CD4-positive, alpha-beta T cell treated with Interferon alpha-2 for 1 hour (primary cell): ENCODE measurements at regions not wholly inside any gene's neighbourhood (a gene's known extent, or its start where the extent isn't known, plus 50 kb on each side); places are given as distances from the start of the nearest gene placed in this dataset.

Experiments
- DNase-seq, 2 donors: peaks; one replicate each; pipeline ENCODE4 v3.0.0-alpha.2; 2020 to 2022

DNA sequence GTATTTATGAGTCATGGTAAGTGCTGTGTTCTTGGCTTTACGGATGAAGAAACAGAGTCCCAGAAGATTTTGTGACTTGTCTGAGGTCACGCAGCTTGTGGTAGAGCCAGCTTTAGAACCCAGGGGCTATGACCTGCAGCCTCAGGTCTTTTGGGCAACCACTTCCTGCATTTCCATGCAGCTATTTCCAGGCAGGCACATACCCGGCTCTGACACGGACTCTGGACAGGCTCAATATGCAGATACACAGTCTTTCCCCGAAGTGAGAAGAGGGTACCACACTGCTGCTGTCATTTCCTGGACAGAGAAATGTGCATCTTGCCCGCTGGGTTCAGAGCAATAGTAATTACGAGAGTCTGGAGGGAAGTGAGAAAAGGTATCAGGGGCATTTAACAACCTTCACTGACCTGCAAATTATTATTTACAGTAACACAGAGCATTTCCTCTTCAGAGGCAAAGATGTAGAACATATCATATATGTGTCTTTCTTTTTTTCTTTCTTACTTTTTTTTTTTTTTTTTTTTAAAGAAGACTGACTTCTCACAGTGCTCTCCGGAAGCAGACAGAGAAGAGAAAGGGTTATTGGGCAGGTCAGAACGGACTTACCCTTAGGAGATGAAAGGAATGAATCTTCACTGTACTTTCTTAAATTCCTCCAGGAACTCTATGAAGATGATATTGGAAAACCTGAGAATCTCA, 185.1 kb downstream of the CLIC5 start:
- DNase-seq: peak; percentile 44 to 64

DNA sequence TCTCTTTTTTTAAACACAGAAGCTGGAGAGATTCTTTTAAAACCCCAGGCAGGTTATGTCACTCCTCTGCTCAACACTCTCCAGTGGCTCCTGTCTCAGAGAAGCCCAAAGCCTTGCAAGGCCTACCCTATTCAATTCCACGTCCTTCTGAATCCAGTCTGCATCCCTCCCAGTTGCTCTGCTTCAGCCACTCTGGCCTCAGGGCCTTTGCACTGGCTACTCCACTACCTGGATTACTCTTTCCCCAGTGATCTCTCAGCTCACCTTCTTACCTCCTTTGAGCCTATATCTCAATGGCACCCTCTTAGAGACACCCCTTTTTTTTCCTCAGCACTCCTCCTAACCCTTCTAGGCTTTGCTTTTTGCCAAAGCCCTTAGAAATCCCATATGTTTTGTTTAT, 185.8 kb downstream of the CLIC5 start:
- DNase-seq: no peak

DNA sequence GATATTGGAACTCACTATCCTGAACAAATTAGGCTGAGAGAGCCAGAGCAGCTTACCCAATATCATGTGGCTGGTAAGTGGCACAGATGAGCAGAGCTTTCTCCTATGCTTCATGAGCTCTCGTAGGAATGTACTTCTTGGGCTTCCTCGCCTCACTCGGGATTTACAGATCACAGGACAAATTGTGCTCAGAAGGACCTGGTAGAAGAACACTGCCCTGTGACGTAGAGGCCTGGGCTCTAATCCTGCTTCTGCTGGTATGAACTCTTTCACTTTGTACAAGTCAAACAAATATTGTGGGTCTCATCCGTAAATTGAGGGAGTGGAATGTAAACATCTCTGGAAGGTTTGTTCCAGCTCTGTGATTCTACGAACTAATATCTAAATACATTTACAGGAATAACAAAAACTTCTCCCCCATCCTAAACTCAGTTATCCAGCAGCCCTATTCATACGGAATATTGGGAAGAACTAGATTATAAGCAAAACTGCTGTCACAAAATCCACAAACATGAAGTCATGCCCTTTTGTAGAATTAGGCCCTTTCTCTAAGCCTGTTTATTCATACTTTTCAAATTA, 187.6 kb downstream of the CLIC5 start:
- DNase-seq: no peak

DNA sequence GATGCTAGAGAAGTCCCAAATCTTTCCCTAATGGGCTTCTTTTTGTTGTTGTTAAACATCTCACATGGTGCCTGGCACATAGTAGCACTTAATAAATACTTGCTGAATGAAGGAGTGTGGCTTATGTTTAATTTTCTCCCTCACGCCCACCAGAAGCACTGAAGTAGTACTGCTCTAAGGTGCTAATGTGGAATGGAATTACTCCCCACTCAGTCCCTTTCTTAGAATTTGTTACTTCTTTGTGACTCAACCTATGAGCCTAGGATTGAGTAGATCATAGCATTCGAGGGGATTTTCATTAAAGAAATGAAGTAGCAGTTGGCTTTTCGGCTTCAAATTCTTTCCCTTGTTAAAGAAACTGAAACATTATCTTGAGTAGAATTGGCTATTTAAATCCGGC, 192.8 kb downstream of the CLIC5 start:
- no peak for DNase-seq

DNA sequence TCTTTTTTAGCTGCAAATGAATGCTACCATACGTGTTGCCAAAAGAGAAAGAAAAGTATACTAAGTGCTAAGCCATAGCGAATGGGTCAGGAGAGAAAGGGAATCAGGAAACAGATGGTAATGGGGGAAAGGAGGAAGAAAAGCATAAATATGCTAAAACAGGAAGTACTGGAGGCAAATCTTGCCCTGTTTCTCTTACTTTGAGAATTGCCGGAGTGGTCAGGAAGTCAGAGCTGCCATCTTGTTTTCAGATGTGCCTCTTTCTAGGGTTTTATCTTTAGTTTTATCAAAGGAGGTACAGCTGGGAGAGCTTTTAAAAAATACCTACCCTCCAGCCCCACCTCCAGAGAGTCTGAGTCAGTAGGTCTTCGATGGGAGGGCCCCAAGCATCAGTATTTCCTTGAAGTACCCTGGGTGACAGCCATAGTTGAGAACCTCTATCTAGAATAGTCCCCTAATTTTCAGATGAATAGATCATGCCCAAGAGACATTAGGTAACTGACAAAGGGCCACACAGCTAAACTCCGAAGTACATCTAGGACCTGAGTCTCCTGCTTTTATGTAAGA, 193.3 kb downstream of the CLIC5 start:
- no peak for DNase-seq

DNA sequence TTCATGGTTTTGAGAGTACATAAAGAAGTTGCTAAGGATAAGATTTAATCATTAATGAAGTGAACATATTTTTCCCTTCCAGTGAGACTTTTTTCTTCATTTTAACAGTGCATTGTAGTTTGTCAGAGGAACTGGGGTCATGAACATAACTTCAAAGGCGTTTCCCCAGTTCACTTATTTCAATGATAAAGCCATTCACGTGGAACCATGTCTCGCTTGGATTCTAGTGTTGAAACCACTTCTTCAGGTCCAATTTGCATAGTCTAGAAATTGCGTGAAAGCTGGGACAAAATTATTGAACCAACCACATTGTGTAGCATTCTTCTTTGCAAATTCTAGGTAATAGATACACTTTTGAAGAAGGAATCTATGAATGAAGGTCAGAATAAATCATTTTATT, 197.0 kb downstream of the CLIC5 start:
- no peak for DNase-seq

DNA sequence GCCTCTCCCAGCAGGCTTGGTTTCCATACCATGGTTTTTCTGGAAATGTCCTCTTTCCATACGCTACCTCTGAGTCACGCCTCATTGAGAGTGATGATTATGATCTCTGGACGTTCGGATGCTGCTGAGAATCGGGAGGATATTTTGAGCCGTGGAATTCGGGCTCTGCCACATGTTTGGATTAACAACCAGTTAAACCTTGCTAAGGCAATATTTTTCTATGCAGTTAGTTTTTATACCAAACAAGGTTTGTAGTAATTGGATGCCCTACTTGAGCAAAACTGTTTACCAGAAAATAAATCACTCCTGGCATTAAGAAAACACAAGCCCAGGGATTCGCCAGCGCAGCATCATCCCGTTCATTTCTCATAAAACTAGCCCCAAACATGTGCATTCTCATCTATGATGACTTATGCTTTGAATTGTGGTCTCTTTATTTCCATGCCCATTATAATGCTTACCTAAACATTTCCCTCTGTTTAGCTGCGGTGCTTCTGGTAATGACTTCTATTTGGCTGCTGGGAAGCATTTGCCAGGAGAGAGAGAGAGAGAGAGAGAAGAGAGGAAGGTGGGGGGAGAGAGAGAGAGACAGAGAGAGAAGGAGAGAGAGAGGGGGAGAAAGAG, 198.9 kb downstream of the CLIC5 start:
- DNase-seq: no peak

DNA sequence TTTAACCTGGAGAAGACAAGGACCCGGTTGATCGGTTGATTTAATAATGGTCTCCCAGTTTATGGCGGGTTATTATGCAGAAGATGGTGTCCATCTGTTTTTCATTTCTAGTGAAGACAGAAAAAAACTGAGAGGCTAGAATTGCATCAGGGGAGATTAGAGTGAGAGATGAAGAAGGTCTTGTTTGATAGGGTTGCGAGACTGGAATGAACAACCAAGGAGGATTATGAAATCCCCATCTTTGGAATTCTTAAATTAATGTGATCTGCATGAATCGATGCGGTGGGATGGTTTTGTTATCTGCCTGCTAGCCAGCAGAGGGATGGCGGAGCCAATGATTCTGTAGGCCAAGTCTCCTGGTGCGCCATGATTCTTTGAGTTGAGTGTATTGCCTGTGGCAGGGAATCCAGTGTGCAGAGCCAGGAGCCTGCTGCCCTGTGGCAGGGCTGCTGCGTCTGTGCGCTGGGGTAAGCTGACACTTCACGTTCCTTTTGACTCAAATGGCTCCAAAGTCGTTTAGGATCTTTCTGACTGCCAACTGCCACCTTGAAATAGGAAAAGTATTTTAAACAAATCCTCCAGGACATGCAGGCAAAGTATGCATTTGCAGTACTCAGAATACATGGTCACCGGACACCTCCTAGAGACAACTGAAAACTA, 200.1 kb downstream of the CLIC5 start:
- no peak for DNase-seq

DNA sequence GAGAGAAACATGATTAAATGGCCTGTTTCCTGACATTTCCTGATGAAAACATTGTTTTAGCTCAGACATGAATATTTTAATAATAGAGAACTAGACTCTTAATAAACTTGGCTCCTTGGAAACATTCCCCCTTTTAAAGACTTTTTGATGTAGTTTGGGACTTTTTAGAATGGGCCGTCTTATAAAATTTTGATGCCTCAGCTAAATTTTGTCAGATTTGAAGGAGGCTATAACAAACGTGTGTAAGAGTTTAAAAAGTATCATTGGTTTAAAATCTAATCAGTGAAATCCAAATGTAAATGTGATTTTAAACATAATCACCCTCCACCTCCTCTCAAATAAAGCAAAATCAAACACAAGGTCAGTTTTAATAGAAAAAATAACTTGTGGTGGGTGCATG, 200.9 kb downstream of the CLIC5 start:
- no peak for DNase-seq

DNA sequence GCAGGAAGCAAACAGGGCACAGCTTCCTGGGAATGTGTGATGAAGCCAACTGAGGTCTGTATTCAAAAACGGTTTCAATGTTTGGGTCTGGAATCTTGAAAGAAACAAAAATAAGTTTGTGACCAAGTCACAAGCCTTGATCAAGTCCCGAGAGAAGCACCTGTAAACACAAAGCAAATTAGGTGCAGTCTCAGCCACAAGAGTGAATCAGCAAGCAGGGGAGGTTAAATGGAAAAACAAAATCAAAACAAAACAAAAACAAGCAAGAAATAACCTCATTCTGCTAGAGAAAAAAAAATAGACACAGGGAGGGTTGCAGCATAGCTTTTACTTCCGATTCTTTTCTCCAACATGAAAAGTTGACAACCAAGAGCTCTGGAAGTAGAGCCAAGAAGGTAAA, 201.7 kb downstream of the CLIC5 start:
- no peak for DNase-seq

DNA sequence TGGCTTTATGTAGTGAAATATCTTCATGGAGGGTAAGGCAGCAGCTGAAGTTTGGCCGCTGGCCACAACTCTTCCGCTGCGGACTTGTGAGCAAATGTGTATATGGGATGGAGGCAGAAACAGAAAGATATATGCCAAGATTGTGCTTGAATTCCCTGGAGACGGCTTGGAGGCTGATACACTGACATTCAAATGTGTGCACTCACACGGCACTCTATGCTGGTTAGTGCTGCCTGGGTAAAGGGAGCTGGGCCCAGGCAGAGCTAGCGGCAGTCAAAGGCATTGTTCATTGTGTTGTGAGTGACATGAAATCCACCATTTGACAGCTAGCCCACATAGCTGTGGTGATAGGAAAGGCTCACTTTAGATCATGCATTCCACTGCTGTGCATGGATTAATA, 202.7 kb downstream of the CLIC5 start:
- no peak for DNase-seq

DNA sequence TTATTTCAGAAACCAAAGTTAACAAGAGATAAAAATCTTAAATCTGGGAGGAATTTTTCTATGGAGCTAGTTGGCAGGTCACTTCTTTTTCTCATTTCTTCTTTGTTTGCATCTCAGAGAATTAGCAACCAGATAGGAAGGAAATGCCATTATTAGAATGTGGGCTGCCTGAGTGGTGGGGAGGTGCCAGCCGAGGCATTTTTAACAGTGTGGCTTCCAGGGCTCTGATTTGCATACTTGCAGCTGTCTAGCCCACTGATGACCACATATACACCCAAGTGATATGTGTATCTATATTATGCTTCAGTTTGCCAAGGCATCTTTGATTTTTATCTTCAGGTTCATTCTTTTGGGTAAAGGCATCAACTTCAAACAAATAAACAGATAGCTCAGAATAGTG, 206.7 kb downstream of the CLIC5 start:
- no peak for DNase-seq

DNA sequence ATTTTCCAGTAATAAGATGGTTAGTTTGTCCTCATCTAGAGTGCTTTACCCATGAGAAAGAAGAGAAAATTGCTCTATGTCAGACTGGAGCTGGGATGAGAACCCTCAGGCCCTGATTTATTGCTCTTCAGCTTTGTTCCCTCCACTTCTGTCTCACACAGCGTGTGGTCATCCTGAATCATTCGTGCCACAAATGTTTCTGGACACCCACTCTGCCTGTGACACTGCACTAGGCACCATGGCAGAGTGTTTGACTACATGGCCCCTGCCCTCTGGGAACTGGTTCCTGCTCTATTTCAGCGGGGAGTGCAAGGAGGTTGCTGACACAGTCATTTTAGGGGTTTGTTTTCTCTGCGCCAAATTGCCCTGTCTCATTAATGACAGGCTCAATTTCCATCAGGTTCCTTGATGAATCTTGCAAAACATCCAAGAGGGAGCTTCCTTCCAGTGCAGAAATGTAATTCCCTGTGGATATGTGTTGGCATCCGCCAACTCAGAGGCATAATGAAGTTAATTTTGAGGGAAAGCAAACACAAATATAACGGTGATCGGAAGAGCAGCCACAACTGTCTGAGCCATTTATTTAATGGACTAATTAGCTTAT, 207.5 kb downstream of the CLIC5 start:
- DNase-seq: no peak

DNA sequence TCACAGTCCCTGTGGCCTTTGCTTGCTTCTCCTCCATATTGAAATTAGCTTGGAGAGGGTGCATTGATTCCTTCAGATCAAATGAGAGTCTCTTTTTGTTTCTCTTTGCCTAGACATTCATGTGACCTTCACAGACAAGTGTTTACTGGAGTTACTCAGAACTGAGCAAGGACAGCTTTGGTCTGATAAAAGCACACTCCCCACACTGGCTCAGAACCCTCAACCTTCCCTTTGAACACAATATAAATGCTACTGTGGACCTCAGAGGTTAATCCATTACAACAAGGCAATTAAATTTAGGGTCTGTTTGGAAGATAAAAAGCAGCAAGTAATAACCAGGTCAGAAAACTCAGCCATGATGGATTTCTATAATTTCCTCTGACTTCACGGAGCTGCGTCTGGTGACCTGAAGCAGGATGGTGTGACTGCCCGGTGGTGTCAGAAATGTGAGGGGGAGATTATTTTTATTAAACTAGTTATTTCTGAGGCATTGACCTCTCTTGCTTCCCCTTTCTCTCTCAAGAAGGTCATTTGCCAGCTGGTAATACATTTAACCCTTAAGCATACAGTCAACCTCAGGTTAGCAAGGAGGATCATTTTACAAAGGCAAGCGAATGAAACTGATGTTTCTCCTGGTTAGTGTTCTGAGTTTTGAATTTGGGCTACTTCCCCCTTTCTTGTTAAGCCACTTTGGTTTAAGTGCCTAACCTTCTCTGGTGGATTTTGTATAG, 208.2 kb downstream of the CLIC5 start:
- DNase-seq: no peak

DNA sequence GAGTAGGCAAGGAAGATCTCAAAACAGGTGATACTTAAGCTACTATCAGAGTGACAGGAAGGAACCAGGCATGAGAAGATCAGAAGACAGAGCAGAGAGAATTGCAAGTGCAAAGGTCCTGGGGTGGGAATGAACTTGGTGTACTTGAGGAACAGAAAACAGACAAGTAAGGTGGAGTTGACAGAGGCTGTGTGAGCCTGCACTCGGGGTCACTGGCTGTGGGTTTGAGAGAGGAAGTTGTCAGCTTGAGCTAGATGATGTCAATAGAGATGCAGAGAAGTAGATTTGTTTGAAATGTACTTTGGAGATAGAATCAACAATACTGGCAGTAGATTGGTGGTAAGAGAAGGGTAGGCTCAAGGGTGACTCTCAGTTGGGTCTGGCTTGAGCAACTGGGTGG, 209.5 kb downstream of the CLIC5 start:
- DNase-seq: no peak

DNA sequence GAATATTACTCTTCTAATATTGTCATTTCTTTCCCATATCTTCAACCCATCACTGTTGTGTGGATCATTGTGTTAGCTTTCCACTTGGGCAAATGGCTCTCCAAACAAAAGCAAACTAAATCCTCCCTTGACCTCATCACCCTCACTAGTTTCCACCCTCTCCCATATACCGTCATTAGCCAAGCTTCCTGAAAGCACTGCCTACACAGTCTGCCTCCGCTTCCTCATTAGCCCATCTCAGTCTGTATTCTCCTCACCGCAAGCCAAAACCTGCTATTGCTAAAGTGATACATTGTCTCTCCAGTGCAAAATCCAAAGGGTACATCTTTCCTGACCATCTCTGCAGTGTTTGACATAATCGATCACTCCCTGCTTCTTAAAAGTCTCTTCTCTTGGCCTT, 212.6 kb downstream of the CLIC5 start:
- no peak for DNase-seq

DNA sequence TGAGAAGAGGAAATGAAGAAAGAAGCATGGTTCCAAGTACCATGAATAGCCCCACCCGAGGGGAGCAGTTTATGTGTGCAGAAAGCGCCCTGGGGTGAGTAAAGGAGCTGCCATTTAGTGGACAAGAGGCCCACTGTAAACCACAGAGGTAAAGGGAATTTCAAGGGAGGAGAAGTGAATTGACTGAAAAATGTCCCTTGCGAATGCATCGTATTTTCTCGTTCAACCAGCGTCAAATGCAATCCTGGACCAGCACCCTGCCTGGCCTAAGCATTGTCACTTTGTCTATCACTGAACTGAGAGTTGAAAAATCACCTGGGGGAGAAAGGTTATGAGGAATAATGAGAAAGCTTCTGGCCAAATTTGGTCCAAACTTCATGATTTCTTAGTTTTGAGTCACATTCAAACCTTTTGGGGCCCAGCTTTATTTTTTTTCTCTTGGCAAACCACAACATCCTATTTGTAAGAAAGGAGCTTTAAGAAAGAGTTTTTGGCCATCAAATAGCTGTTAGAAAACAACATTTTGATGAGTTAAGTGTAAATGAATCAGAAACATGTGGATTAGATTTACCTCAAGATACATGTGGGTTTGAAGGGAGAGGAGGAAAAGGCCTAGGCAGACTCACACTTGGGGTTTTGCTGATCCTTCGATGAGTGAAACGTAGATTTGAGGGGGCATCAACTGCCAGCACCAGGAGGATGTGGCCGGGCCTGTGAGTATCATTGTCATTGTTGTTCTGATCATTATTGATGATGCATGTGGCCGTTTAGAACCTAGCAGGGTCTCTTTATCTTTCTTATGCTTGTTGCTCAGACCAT, 214.0 kb downstream of the CLIC5 start:
- no peak for DNase-seq

DNA sequence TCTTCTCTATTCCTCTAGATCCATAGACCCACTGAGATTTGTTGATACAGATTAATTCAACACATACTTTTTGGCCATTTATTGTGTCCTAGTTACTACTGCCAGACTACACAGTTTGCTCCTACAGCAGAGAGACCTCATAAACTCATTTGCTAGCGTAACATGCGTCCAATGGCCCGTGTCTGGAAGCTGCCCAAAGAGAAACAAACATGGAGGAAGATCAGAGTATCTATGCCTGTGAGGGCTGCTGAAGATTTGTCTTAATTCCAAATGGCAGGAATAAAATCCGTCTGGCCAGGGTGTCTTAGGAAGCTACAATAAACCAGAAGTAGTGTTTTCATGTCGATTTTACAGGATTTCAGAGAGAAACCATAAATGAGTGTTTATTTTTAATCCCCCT, 214.7 kb downstream of the CLIC5 start:
- no peak for DNase-seq

DNA sequence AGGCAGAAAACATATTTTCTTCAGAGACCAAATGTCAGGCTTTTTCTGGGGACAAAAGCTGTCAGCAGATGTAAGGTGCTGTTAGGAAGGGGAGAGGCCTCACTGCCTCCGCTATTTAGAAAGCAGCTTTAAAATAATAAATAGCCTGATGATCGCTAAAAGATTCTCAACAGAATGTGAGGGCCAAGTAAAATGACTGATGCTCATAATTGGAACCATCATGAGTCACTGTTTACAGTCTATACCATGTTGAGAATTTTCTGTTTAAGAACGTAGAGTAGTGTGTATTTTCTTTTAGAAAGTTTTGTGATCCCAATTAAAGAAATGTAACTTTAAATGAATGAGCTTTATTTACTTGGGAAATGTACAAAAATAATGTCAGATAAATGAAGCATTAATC, 220.0 kb downstream of the CLIC5 start:
- no peak for DNase-seq

DNA sequence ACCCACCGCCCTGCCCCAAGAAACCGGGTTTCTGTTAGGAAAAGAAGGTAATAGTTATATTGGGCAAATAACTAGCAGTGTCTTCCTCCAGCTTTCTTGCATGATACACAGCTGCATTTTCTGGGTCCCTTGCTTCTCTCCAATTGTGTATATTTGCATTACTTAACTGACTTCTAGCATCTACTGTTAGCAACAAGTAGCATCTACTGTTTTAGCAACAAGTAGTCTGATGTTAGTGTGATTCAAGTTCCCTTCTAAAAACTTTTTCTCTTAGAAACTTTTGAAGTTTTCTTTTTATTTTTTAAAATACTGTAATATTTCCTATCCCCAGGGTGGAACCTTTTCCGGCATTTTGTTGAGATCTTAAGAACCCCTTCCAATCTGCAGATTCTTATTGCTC, 221.2 kb downstream of the CLIC5 start:
- DNase-seq: no peak
